PC-9 (cell line): ENCODE measurements at regions not wholly inside any gene's neighbourhood (a gene's known extent, or its start where the extent isn't known, plus 50 kb on each side); places are given as distances from the start of the nearest gene placed in this dataset.

ENCODE experiments used
- CTCF ChIP-seq: fragments of 200-600 bp; sonication (generic); conservative IDR thresholded peaks from 2 replicates; pipeline ENCODE4 v1.6.1; 2017; ENCODE audit warnings: mixed run types, antibody characterized with exemption, mild to moderate bottlenecking, moderate library complexity
- EZH2 ChIP-seq: fragments of 200-600 bp; sonication (generic); IDR thresholded peaks from 2 replicates; pipeline ENCODE4 v1.8.0; 2017; ENCODE audit warnings: antibody characterized with exemption, low read depth

GRCh38 chr6:117849087-117849486 lies 58.0 kb upstream of the SLC35F1 start:
- no peak for TF ChIP-seq CTCF
- TF ChIP-seq EZH2, result no peak
